ENCODE measurements at regions not wholly inside any gene's neighbourhood (a gene's known extent, or its start where the extent isn't known, plus 50 kb on each side); places are given as distances from the start of the nearest gene placed in this dataset.
A peak's percentile ranks its signal among the peaks of the same experiment; 100 is the strongest.

DNA sequence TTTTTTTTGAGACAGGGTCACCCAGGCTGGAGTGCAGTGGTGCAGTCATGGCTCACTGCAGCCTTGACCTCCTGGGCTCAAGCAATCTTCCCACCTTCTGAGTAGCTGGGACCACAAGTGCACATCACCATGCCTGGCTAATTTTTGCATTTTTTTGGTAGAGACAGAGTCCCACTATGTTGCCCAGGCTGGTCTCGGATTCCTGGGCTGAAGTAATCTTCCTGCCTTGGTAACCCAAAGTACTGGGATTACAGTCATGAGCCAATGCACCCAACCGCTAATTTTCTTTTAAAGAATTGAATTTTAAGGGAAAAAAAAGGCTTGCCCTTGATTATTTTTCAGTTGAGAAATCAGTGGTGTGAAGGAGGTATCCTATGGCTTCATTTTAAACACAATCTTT lies 334.0 kb downstream of the SOX2 start:
- peaks cover 2% of the 10 kb centered on the region for H3K4me1 ChIP-seq (ENCODE audit: control insufficient read depth, insufficient read depth, low read depth, low read length)
- H4K8ac ChIP-seq (ENCODE audit: low read length), result no peak overlapping the region
- H2BK5ac ChIP-seq (ENCODE audit: low read depth, low read length, poor library complexity, severe bottlenecking), result no peak overlapping the region
- no peak overlapping the region for H3K4me3 ChIP-seq (ENCODE audit: insufficient read depth in 1 of 2, low read depth in 1 of 2, low read length in 2 of 2)
- no peak overlapping the region for H3K27ac ChIP-seq (ENCODE audit: low read length, poor library complexity, severe bottlenecking)
- no peak overlapping the region for H3K4me2 ChIP-seq (ENCODE audit: low read length, poor library complexity, severe bottlenecking)
- H3K27me3 ChIP-seq (ENCODE audit: control insufficient read depth in 1 of 2, insufficient read depth in 1 of 2, low read length in 2 of 2), result no peaks in the 10 kb centered on the region
- no peak for DNase-seq
- H2AK5ac ChIP-seq (ENCODE audit: low read length, severe bottlenecking), result no peak overlapping the region
- H2BK12ac ChIP-seq (ENCODE audit: low read length in 2 of 2), result no peak overlapping the region
- no peak overlapping the region for H3K14ac ChIP-seq (ENCODE audit: low read length in 2 of 2)
- H2AFZ ChIP-seq (ENCODE audit: low read depth, low read length), result no peak overlapping the region
- no peak overlapping the region for H3K4ac ChIP-seq (ENCODE audit: low read depth in 1 of 2, low read length in 2 of 2)
- no peak overlapping the region for H3K18ac ChIP-seq (ENCODE audit: low read depth in 1 of 2, low read length in 2 of 2)
- H3K9ac ChIP-seq (ENCODE audit: low read length), result no peak overlapping the region
- no peaks in the 10 kb centered on the region for H3K79me1 ChIP-seq (replicated peaks; ENCODE audit: low read length, poor library complexity, severe bottlenecking)
- no peaks in the 10 kb centered on the region for H3K36me3 ChIP-seq (ENCODE audit: control insufficient read depth in 1 of 2, insufficient read depth in 2 of 2, low read depth in 1 of 2, low read length in 2 of 2)
- H3K23ac ChIP-seq (ENCODE audit: low read length in 2 of 2), result no peak overlapping the region
- no peak overlapping the region for H4K91ac ChIP-seq (ENCODE audit: low read length)
- H2BK15ac ChIP-seq (ENCODE audit: low read depth, poor library complexity, severe bottlenecking), result no peak overlapping the region
- H3K9me3 ChIP-seq (ENCODE audit: control insufficient read depth, low read length), result no peaks in the 10 kb centered on the region
- no peak overlapping the region for H2BK120ac ChIP-seq (ENCODE audit: low read depth, low read length)
- WGBS, result 60% methylated on average over 2 of the region's 2 CpGs

DNA sequence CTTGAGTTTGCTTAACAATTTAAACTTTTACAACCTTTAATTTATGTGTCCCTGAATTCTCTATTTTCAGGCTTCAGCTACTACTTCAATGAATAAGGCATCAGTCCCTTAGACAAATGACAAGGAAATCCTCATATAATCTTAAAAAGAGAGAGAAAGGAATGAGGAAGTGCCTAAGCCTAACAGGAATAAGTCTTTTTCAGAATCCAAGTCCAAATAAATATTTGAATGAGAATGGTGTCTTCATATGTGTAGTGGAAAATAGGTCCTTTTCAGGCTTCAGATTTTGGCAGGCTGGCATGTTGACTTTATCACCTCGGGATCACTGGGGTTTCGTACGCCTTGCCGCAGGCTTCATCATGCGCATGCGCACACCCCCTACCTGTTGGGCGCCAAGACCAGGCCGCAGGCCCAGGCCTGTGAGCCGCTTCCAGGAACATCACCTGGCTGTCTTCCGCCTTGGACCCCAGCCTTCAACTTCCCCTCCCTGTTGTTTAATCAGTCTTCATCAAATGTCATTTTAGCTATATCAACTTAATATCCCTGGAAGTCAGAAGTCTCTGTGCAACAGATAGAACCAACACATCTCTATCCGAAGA lies 334.5 kb downstream of the SOX2 start:
- no peak overlapping the region for H2BK15ac ChIP-seq (ENCODE audit: low read depth, poor library complexity, severe bottlenecking)
- H2BK5ac ChIP-seq (ENCODE audit: low read depth, low read length, poor library complexity, severe bottlenecking), result no peak overlapping the region
- no peak for DNase-seq
- no peak overlapping the region for H3K4me2 ChIP-seq (ENCODE audit: low read length, poor library complexity, severe bottlenecking)
- H3K18ac ChIP-seq (ENCODE audit: low read depth in 1 of 2, low read length in 2 of 2), result no peak overlapping the region
- no peaks in the 10 kb centered on the region for H3K79me1 ChIP-seq (replicated peaks; ENCODE audit: low read length, poor library complexity, severe bottlenecking)
- H3K4ac ChIP-seq (ENCODE audit: low read depth in 1 of 2, low read length in 2 of 2), result no peak overlapping the region
- no peak overlapping the region for H3K23ac ChIP-seq (ENCODE audit: low read length in 2 of 2)
- H2AFZ ChIP-seq (ENCODE audit: low read depth, low read length), result no peak overlapping the region
- H3K4me1 ChIP-seq (ENCODE audit: control insufficient read depth, insufficient read depth, low read depth, low read length), result peaks cover 2% of the 10 kb centered on the region
- H2AK5ac ChIP-seq (ENCODE audit: low read length, severe bottlenecking), result peak overlapping the region; percentile 80
- H3K14ac ChIP-seq (ENCODE audit: low read length in 2 of 2), result no peak overlapping the region
- H3K4me3 ChIP-seq (ENCODE audit: insufficient read depth in 1 of 2, low read depth in 1 of 2, low read length in 2 of 2), result no peak overlapping the region
- H3K27me3 ChIP-seq (ENCODE audit: control insufficient read depth in 1 of 2, insufficient read depth in 1 of 2, low read length in 2 of 2), result no peaks in the 10 kb centered on the region
- no peak overlapping the region for H4K91ac ChIP-seq (ENCODE audit: low read length)
- no peak overlapping the region for H2BK120ac ChIP-seq (ENCODE audit: low read depth, low read length)
- H3K27ac ChIP-seq (ENCODE audit: low read length, poor library complexity, severe bottlenecking), result no peak overlapping the region
- no peaks in the 10 kb centered on the region for H3K9me3 ChIP-seq (ENCODE audit: control insufficient read depth, low read length)
- 96% methylated on average over 11 of the region's 11 CpGs for WGBS
- H3K9ac ChIP-seq (ENCODE audit: low read length), result no peak overlapping the region
- H3K36me3 ChIP-seq (ENCODE audit: control insufficient read depth in 1 of 2, insufficient read depth in 2 of 2, low read depth in 1 of 2, low read length in 2 of 2), result no peaks in the 10 kb centered on the region
- H2BK12ac ChIP-seq (ENCODE audit: low read length in 2 of 2), result no peak overlapping the region
- no peak overlapping the region for H4K8ac ChIP-seq (ENCODE audit: low read length)

DNA sequence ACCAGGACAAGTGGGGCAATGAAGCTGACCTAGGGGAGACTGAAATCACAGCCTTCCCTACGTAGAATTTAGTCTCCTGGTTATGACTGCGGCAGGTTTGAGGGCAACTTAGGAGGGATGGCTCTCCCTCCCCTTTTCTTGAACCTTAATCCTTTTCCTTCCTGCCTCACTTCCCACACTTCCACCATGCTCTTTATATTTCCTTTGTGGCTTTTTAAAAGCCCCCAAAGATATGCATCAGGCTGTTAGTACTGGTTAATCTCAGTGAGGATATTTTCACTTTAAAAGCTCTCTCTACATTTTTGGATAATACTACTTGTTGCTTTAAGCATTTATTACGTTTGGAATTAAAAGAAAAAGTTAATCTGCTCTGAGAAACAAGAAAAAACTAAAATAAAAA lies 339.2 kb downstream of the SOX2 start:
- H3K4me3 ChIP-seq (ENCODE audit: insufficient read depth in 1 of 2, low read depth in 1 of 2, low read length in 2 of 2), result no peak overlapping the region
- H4K91ac ChIP-seq (ENCODE audit: low read length), result no peak overlapping the region
- H3K18ac ChIP-seq (ENCODE audit: low read depth in 1 of 2, low read length in 2 of 2), result no peak overlapping the region
- H3K14ac ChIP-seq (ENCODE audit: low read length in 2 of 2), result no peak overlapping the region
- H3K27ac ChIP-seq (ENCODE audit: low read length, poor library complexity, severe bottlenecking), result no peak overlapping the region
- H3K9ac ChIP-seq (ENCODE audit: low read length), result no peak overlapping the region
- WGBS, result 77% methylated on average over 2 of the region's 3 CpGs
- peaks cover 2% of the 10 kb centered on the region for H3K4me1 ChIP-seq (ENCODE audit: control insufficient read depth, insufficient read depth, low read depth, low read length)
- no peak overlapping the region for H2AK5ac ChIP-seq (ENCODE audit: low read length, severe bottlenecking)
- H3K4me2 ChIP-seq (ENCODE audit: low read length, poor library complexity, severe bottlenecking), result no peak overlapping the region
- no peak overlapping the region for H2BK120ac ChIP-seq (ENCODE audit: low read depth, low read length)
- no peak for DNase-seq
- no peaks in the 10 kb centered on the region for H3K9me3 ChIP-seq (ENCODE audit: control insufficient read depth, low read length)
- H3K36me3 ChIP-seq (ENCODE audit: control insufficient read depth in 1 of 2, insufficient read depth in 2 of 2, low read depth in 1 of 2, low read length in 2 of 2), result no peaks in the 10 kb centered on the region
- no peak overlapping the region for H4K8ac ChIP-seq (ENCODE audit: low read length)
- H3K27me3 ChIP-seq (ENCODE audit: control insufficient read depth in 1 of 2, insufficient read depth in 1 of 2, low read length in 2 of 2), result no peaks in the 10 kb centered on the region
- no peak overlapping the region for H3K4ac ChIP-seq (ENCODE audit: low read depth in 1 of 2, low read length in 2 of 2)
- H2BK12ac ChIP-seq (ENCODE audit: low read length in 2 of 2), result no peak overlapping the region
- H3K23ac ChIP-seq (ENCODE audit: low read length in 2 of 2), result no peak overlapping the region
- H3K79me1 ChIP-seq (replicated peaks; ENCODE audit: low read length, poor library complexity, severe bottlenecking), result no peaks in the 10 kb centered on the region
- no peak overlapping the region for H2AFZ ChIP-seq (ENCODE audit: low read depth, low read length)
- H2BK5ac ChIP-seq (ENCODE audit: low read depth, low read length, poor library complexity, severe bottlenecking), result no peak overlapping the region
- H2BK15ac ChIP-seq (ENCODE audit: low read depth, poor library complexity, severe bottlenecking), result no peak overlapping the region

DNA sequence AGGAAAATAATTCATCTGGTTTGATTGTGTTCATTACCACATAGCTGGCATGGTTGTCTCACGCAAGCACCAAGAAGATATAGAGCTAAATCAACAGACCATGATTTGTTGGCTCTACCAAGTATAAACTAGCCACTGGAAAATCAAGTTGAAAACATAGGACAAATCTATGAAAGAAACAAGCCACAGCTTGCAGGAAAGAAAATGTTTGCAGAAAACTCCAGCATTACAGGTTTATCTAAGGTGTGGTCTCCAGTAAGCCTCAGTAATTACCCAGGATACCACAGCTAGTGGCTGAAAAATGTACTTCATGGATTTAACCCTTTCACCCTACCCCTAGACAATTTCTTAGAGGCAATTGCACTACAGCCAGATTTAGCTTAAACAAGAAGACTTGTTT lies 340.6 kb downstream of the SOX2 start:
- Histone ChIP-seq H4K91ac (ENCODE audit: low read length) (no peak overlapping the region), H3K4ac (ENCODE audit: low read depth in 1 of 2, low read length in 2 of 2) (no peak overlapping the region), H2BK5ac (ENCODE audit: low read depth, low read length, poor library complexity, severe bottlenecking) (no peak overlapping the region), H3K23ac (ENCODE audit: low read length in 2 of 2) (no peak overlapping the region), H3K9me3 (ENCODE audit: control insufficient read depth, low read length) (no peaks in the 10 kb centered on the region), H2BK15ac (ENCODE audit: low read depth, poor library complexity, severe bottlenecking) (no peak overlapping the region), H3K27me3 (ENCODE audit: control insufficient read depth in 1 of 2, insufficient read depth in 1 of 2, low read length in 2 of 2) (no peaks in the 10 kb centered on the region), H4K8ac (ENCODE audit: low read length) (no peak overlapping the region), H2BK12ac (ENCODE audit: low read length in 2 of 2) (no peak overlapping the region), H2AFZ (ENCODE audit: low read depth, low read length) (no peak overlapping the region), H3K36me3 (ENCODE audit: control insufficient read depth in 1 of 2, insufficient read depth in 2 of 2, low read depth in 1 of 2, low read length in 2 of 2) (no peaks in the 10 kb centered on the region), H2BK120ac (ENCODE audit: low read depth, low read length) (no peak overlapping the region), H3K4me3 (ENCODE audit: insufficient read depth in 1 of 2, low read depth in 1 of 2, low read length in 2 of 2) (no peak overlapping the region), H3K4me1 (ENCODE audit: control insufficient read depth, insufficient read depth, low read depth, low read length) (no peaks in the 10 kb centered on the region), H3K18ac (ENCODE audit: low read depth in 1 of 2, low read length in 2 of 2) (no peak overlapping the region), H3K14ac (ENCODE audit: low read length in 2 of 2) (no peak overlapping the region), H3K9ac (ENCODE audit: low read length) (no peak overlapping the region), H3K79me1 (replicated peaks; ENCODE audit: low read length, poor library complexity, severe bottlenecking) (no peaks in the 10 kb centered on the region), H2AK5ac (ENCODE audit: low read length, severe bottlenecking) (no peak overlapping the region), H3K27ac (ENCODE audit: low read length, poor library complexity, severe bottlenecking) (no peak overlapping the region), H3K4me2 (ENCODE audit: low read length, poor library complexity, severe bottlenecking) (no peak overlapping the region)
- DNase-seq, result no peak
- 83% methylated on average over 1 of the region's 1 CpG for WGBS
